Prostate gland (tissue), 2 donors: ENCODE measurements at regions not wholly inside any gene's neighbourhood (a gene's known extent, or its start where the extent isn't known, plus 50 kb on each side); places are given as distances from the start of the nearest gene placed in this dataset.

Experiments
- DNase-seq: peaks from one replicate; pipeline ENCODE4 v3.0.0-alpha.2; 2019; ENCODE audit warnings: low spot score
- H3K27ac ChIP-seq, 2 donors: fragments of 200-600 bp; sonication (generic); 2 replicates each; pipeline ENCODE4 v1.5.1; 2017 to 2019
- H3K27me3 ChIP-seq: fragments of 200-600 bp; sonication (generic); replicated peaks from 2 replicates; pipeline ENCODE4 v1.5.1; 2019; ENCODE audit not compliant: insufficient read depth
- H3K36me3 ChIP-seq, 2 donors: fragments of 200-600 bp; sonication (generic); 1 replicate in 1 of 2; 2 replicates in 1 of 2; pipeline versions ENCODE4 v1.5.1 to v1.8.1; 2017 to 2019
- H3K4me1 ChIP-seq: fragments of 200-600 bp; sonication (generic); replicated peaks from 2 replicates; pipeline ENCODE4 v1.5.1; 2019
- H3K4me3 ChIP-seq, 2 donors: fragments of 200-600 bp; sonication (generic); 2 replicates each; pipeline ENCODE4 v1.5.1; 2017 to 2019
- H3K9me3 ChIP-seq: fragments of 200-600 bp; sonication (generic); 2 replicates; pipeline ENCODE4 v1.5.1; 2017
- POLR2A ChIP-seq: fragments of 450-650 bp; IDR thresholded peaks from one replicate; pipeline ENCODE4 v1.6.1; 2016; ENCODE audit warnings: antibody characterized with exemption, mild to moderate bottlenecking
- POLR2AphosphoS5 ChIP-seq: sonication (generic); formaldehyde crosslinking; IDR thresholded peaks from one replicate; pipeline ENCODE4 v1.6.1; 2017; ENCODE audit warnings: antibody characterized with exemption
- WGBS: methylation state at CpG from one replicate; pipeline ENCODE4 v1.1.5; 2018; 5-methylcytosine and 5-hydroxymethylcytosine counted together
- intact Hi-C: fragments of 100-400 bp; cut with DNase I; formaldehyde crosslinking; loops from one replicate; pipeline ENCODE4 v1.14.2; 2022
- TF ChIP-seq, protein P1 (sequence below), 4 experiments: fragments of 200-600 bp in 2 of 4; fragments of 450-650 bp in 2 of 4; sonication (generic) in 2 of 4; IDR thresholded peaks; 1 replicate in 3 of 4; 2 replicates in 1 of 4; pipeline ENCODE4 v1.5.1; 2016 to 2019; ENCODE audit warnings: antibody characterized with exemption in 4 of 4, mild to moderate bottlenecking in 2 of 4, moderate library complexity in 2 of 4

DNA sequence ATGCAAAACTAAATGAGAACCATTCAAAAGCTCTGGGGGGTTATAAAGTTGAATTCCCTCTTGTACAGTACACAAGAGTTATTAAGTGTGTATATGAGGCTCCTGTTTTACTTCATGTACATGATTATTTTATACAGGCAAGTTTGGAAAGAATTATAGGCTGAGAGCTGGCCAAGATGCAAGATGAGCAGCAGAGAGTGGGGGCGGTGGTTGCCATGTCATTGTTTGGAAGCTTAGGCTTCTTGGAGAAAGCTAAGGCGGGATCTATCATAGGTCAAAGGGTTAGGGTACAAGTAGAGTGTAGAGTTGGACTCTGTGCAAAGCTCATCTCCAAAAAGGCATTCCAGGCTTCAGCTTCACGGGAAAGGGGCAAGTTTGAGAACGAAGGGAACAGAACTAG is 297.1 kb upstream of the TBX3 start:
- intact Hi-C loops, result no loop called here
- WGBS, result 74% methylated on average over 4 of the region's 4 CpGs
- Histone ChIP-seq H3K4me1 (no peaks in the 10 kb centered on the region), H3K27me3 (no peaks in the 10 kb centered on the region), H3K9me3 (no peaks in the 10 kb centered on the region), H3K4me3 (no peak overlapping the region), H3K27ac (no peak overlapping the region), H3K36me3 (no peaks in the 10 kb centered on the region)
- TF ChIP-seq, protein P1, sequence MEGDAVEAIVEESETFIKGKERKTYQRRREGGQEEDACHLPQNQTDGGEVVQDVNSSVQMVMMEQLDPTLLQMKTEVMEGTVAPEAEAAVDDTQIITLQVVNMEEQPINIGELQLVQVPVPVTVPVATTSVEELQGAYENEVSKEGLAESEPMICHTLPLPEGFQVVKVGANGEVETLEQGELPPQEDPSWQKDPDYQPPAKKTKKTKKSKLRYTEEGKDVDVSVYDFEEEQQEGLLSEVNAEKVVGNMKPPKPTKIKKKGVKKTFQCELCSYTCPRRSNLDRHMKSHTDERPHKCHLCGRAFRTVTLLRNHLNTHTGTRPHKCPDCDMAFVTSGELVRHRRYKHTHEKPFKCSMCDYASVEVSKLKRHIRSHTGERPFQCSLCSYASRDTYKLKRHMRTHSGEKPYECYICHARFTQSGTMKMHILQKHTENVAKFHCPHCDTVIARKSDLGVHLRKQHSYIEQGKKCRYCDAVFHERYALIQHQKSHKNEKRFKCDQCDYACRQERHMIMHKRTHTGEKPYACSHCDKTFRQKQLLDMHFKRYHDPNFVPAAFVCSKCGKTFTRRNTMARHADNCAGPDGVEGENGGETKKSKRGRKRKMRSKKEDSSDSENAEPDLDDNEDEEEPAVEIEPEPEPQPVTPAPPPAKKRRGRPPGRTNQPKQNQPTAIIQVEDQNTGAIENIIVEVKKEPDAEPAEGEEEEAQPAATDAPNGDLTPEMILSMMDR (IDR thresholded peaks at IDR 0.05), result no peak
- TF ChIP-seq POLR2AphosphoS5, result no peak
- no peak for TF ChIP-seq POLR2A
- no peak for DNase-seq

DNA sequence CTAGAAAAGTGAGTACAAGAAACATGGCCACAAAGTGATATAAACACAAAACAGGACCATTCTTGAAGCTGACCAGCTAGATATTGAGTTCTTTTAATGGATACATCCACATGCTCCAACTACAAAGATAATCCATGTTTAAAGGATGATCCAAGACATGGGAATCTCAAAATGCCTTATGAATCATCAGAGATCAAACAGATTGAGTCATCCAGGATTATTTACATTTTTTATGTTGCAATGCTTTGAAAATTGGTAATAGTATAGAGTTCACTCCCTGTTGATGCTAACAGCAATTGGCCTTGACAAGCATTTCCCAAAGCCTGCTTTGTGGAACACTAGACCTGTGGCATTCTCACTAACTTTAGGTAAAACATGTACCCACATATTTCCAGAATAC is 293.0 kb upstream of the TBX3 start:
- H3K27ac ChIP-seq, result no peak overlapping the region
- no peaks in the 10 kb centered on the region for H3K27me3 ChIP-seq
- DNase-seq, result no peak
- no peaks in the 10 kb centered on the region for H3K4me1 ChIP-seq
- H3K36me3 ChIP-seq, result no peaks in the 10 kb centered on the region
- no peak overlapping the region for H3K4me3 ChIP-seq
- TF ChIP-seq, protein P1 (IDR thresholded peaks at IDR 0.05), result no peak
- no peak for TF ChIP-seq POLR2AphosphoS5
- TF ChIP-seq POLR2A, result no peak
- no peaks in the 10 kb centered on the region for H3K9me3 ChIP-seq
- intact Hi-C loops, result no loop called here

DNA sequence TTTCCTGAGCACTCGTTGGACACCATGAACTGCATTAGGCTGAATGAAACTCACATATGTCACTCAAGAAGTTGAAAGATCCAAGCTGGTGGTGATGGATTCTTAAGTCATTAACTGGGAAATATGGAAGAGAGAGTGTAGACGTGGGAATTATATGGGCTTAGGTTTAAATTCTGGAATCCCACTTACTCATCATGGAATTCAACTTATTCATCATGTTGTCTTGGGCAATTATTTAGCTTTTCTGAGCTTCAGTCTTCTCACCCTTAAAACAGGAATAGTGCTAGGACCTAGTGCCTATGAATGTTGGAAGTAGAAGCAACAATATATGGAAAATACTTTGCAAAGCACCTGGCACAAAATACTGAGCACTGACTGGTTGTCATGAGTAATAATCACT is 292.4 kb upstream of the TBX3 start:
- no peak for DNase-seq
- Histone ChIP-seq H3K4me1 (no peaks in the 10 kb centered on the region), H3K27ac (no peak overlapping the region), H3K9me3 (no peaks in the 10 kb centered on the region), H3K27me3 (no peaks in the 10 kb centered on the region), H3K36me3 (no peaks in the 10 kb centered on the region), H3K4me3 (no peak overlapping the region)
- no peak for TF ChIP-seq POLR2A
- TF ChIP-seq, protein P1 (IDR thresholded peaks at IDR 0.05), result no peak
- TF ChIP-seq POLR2AphosphoS5, result no peak
- intact Hi-C loops, result no loop called here
- WGBS, result 96% methylated on average over 2 of the region's 2 CpGs

DNA sequence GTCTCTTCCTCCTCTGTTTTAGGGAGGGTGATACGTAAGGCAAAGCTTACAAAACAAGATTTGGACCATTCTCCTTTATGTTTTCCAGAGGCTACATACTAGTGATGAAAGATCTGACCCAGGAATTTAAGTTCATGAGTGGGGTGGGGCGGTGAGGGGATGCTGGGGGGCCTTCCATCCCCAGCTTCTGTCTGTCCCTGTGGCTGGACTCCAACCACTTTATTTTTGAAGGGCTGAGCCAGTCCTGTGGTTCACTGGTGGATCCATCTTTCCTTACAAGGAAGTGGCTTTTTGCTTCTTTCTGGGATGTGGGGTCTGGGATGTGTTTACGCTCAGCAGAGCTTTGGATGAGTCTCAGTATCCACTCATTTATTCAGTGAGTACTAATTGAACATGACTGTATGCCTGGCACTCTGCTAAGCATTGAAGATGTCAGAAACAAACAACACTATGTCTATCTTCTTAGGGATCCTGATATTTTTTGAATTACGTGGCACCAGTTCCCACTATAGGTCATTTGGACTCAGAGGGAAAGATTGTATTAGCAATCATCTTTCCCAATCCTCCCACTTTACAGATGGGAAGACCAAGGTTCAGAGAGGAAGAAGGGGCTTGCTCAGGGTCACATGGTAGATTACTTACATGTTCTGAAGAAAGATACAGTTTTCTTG is 291.8 kb upstream of the TBX3 start:
- Histone ChIP-seq H3K27me3 (no peaks in the 10 kb centered on the region), H3K27ac (no peak overlapping the region), H3K9me3 (no peaks in the 10 kb centered on the region), H3K4me3 (no peak overlapping the region), H3K4me1 (no peaks in the 10 kb centered on the region), H3K36me3 (no peaks in the 10 kb centered on the region)
- no peak for DNase-seq
- intact Hi-C loops, result no loop called here
- WGBS, result 69% methylated on average over 4 of the region's 4 CpGs
- TF ChIP-seq, protein P1 (IDR thresholded peaks at IDR 0.05), result no peak
- no peak for TF ChIP-seq POLR2AphosphoS5

DNA sequence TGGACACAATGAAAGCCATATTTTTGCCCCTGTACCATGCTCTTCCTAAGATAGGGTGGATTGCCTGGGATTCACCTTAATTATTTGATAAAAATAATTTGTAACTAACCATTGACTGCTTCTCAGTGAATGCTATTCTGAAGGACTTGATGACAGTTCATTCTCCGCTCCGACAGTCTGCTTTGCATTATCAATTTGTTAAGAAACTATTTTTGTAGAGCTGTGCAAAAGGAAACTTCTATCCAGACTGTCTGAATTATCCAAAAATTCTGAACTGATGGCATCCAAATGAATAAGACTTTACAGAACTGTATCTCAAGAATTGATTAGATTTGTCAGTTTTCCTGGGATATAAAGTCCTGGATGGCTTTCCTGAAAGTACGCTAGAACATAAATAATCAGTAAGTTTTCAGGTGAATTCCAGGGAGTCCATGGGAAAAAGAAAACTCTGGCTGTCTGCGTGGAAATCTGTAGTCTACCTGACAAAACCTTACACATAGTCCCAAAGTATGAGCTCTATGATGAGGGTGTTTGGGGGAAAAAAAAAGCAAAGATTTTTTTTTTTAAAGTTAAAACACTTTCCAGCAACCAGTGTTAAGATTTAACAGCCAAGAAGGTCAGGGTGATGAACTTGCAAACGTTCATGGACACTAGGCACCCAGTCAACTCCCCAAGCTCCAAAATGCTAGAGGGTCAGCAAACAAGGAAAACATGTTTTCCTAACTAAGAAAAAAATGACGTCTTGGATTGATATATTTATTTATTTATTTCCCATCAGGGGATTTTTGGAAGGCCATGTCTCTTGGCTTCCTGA is 291.1 kb upstream of the TBX3 start:
- Histone ChIP-seq H3K4me1 (no peaks in the 10 kb centered on the region), H3K36me3 (no peaks in the 10 kb centered on the region), H3K27ac (no peak overlapping the region), H3K27me3 (no peaks in the 10 kb centered on the region), H3K9me3 (no peaks in the 10 kb centered on the region), H3K4me3 (no peak overlapping the region)
- intact Hi-C loops, result no loop called here
- WGBS, result 82% methylated on average over 6 of the region's 6 CpGs
- TF ChIP-seq, protein P1 (IDR thresholded peaks at IDR 0.05), result no peak
- TF ChIP-seq POLR2AphosphoS5 (no peak), POLR2A (no peak)
- DNase-seq, result no peak
